ENCODE measurements at regions not wholly inside any gene's neighbourhood (a gene's known extent, or its start where the extent isn't known, plus 50 kb on each side); places are given as distances from the start of the nearest gene placed in this dataset.

GRCh38 chr4:83171436-83172039 is 57.0 kb upstream of the PLAC8 start:
- no peak for DNase-seq (ENCODE audit: low spot score)

- DNase-seq (ENCODE audit: low spot score), result no peak
Observed at GRCh38 chr4:83170952-83171399, 56.4 kb upstream of the PLAC8 start.

Data from pons (tissue), 1 donor.